ENCODE measurements at regions not wholly inside any gene's neighbourhood (a gene's known extent, or its start where the extent isn't known, plus 50 kb on each side); places are given as distances from the start of the nearest gene placed in this dataset.
"Not testable (repeated sequence)": the region's sequence is repeated elsewhere in the genome, so short reads cannot be mapped to it uniquely, and the experiment has no call there.

DNA sequence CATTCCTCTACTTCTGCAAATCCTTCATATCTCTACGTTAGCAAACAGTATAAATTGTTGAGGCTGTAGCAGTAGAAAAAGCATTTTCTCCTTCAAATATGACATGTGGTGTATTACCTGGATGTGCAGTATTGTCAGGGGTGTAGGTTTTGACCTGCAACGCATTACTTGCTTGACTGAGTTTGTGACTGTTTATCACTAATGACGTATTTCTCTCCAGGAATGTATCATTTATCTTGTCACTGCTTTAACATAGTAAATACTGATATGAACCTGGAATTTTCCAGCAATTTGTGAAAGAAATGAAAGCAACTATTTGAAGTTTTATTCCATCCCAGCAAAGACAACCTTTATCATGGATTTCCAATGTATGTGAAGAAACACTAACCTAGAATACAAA, 823.4 kb downstream of the NAP1L3 start:
- TF ChIP-seq, protein P1, sequence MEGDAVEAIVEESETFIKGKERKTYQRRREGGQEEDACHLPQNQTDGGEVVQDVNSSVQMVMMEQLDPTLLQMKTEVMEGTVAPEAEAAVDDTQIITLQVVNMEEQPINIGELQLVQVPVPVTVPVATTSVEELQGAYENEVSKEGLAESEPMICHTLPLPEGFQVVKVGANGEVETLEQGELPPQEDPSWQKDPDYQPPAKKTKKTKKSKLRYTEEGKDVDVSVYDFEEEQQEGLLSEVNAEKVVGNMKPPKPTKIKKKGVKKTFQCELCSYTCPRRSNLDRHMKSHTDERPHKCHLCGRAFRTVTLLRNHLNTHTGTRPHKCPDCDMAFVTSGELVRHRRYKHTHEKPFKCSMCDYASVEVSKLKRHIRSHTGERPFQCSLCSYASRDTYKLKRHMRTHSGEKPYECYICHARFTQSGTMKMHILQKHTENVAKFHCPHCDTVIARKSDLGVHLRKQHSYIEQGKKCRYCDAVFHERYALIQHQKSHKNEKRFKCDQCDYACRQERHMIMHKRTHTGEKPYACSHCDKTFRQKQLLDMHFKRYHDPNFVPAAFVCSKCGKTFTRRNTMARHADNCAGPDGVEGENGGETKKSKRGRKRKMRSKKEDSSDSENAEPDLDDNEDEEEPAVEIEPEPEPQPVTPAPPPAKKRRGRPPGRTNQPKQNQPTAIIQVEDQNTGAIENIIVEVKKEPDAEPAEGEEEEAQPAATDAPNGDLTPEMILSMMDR (conservative IDR thresholded peaks at IDR 0.05; ENCODE audit: low read depth, low read length), result not testable (repeated sequence)
- not testable (repeated sequence) for TF ChIP-seq EZH2 (IDR thresholded peaks at IDR 0.05; ENCODE audit: borderline replicate concordance, low read depth, low read length, poor library complexity, severe bottlenecking)
